ENCODE measurements at regions not wholly inside any gene's neighbourhood (a gene's known extent, or its start where the extent isn't known, plus 50 kb on each side); places are given as distances from the start of the nearest gene placed in this dataset.

DNA sequence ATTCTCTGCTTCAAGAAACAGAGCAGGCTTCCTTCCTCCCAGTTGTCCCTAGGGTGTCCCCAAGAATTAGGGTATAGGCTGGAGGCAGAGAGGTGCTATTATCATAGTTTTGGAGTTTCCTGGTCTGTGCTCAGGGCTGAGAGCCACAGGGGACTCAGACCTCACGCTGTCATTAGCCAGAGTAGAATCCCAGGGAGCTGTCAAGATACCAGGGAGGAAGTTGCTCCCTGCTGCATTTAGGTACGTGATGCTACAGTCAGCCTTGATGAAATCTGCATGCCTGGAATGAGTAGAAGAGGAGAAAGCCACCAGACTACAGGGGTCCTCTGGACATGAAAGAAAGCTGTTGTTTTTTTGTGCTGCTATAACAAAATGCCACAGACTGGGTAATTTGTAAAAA is 273.2 kb downstream of the SH3GL2 start:
- H3K4me1 ChIP-seq (ENCODE audit: control insufficient read depth, insufficient read depth, low read length) = no peaks in the 10 kb centered on the region
- ChIA-PET CTCF (no interaction called here), POLR2A (ENCODE audit: unreplicated experiment) (interaction anchor here (0.6 kb wide), 1 partner anchor 14 kb away, joined by 15 read pairs; no protein-coding TSS in a partner anchor)
- H3K14ac ChIP-seq (replicated peaks; ENCODE audit: low read depth, low read length) = no peak overlapping the region
- no peak overlapping the region for H3K56ac ChIP-seq (ENCODE audit: extremely low read depth, insufficient read depth, low read length)
- no peaks in the 10 kb centered on the region for H3K79me1 ChIP-seq (ENCODE audit: low read depth in 1 of 2, low read length in 2 of 2)
- H3K36me3 ChIP-seq (ENCODE audit: control insufficient read depth, insufficient read depth, low read length) = no peaks in the 10 kb centered on the region
- no peak overlapping the region for H3K4ac ChIP-seq (ENCODE audit: low read depth, low read length)
- no peak overlapping the region for H4K5ac ChIP-seq (ENCODE audit: low read depth, low read length)
- no peaks in the 10 kb centered on the region for H3K9me1 ChIP-seq (ENCODE audit: insufficient read depth, low read length)
- no peak overlapping the region for H3K23ac ChIP-seq (ENCODE audit: low read depth, low read length)
- TF ChIP-seq BHLHE40 (IDR thresholded peaks at IDR 0.05; ENCODE audit: low read depth, low read length) (no peak), RAD21 (IDR thresholded peaks at IDR 0.05; ENCODE audit: low read length) (no peak), RCOR1 (IDR thresholded peaks at IDR 0.05; ENCODE audit: insufficient replicate concordance, low read length) (no peak), CEBPB (IDR thresholded peaks at IDR 0.05; ENCODE audit: low read depth, low read length) (no peak), SMC3 (IDR thresholded peaks at IDR 0.05; ENCODE audit: low read depth, low read length) (no peak)
- TF ChIP-seq, protein P1, sequence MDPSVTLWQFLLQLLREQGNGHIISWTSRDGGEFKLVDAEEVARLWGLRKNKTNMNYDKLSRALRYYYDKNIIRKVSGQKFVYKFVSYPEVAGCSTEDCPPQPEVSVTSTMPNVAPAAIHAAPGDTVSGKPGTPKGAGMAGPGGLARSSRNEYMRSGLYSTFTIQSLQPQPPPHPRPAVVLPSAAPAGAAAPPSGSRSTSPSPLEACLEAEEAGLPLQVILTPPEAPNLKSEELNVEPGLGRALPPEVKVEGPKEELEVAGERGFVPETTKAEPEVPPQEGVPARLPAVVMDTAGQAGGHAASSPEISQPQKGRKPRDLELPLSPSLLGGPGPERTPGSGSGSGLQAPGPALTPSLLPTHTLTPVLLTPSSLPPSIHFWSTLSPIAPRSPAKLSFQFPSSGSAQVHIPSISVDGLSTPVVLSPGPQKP (IDR thresholded peaks at IDR 0.05; ENCODE audit: borderline replicate concordance, low read depth, low read length) = no peak
- H3K4me3 ChIP-seq (ENCODE audit: insufficient read depth, low read depth, low read length) = no peak overlapping the region
- intact Hi-C loops (cut with micrococcal nuclease) = loop anchor here (10.0 kb wide), 1 partner anchor 63 kb away; no protein-coding TSS in a partner anchor
- ATAC-seq (ENCODE audit: low read depth) = no peak
- WGBS, 2 experiments (ENCODE audit: extremely low coverage in 2 of 2, insufficient read length in 1 of 2) = 17% methylated on average over 1 of the region's 2 CpGs; no CpG with 5 or more reads in 1 of the 2 experiments
- no peaks in the 10 kb centered on the region; the same call in 1 of the 2 replicates for H3K27me3 ChIP-seq (ENCODE audit: control insufficient read depth, insufficient read depth, low read length)
- no peak overlapping the region for H3K27ac ChIP-seq (ENCODE audit: insufficient read depth, low read length)
- H2BK15ac ChIP-seq (ENCODE audit: low read depth, low read length) = no peak overlapping the region
- H3K9ac ChIP-seq (ENCODE audit: low read depth, low read length) = no peak overlapping the region
- no peak for DNase-seq
- no TSS peak for BruUV-seq (replicated peaks)
- no peak overlapping the region for H2BK5ac ChIP-seq (ENCODE audit: low read depth, low read length, poor library complexity, severe bottlenecking)
- no peaks in the 10 kb centered on the region for H3K9me3 ChIP-seq (ENCODE audit: control insufficient read depth, insufficient read depth, low read length)
- dilution Hi-C loops (cut with HindIII; ENCODE audit: low sequenced_read_pairs, unreplicated experiment) = no loop called here
- no peak overlapping the region for H2BK20ac ChIP-seq (ENCODE audit: low read depth, low read length)
- in situ Hi-C loops (cut with MboI; ENCODE audit: low sequenced_read_pairs) = no loop called here
- no peak overlapping the region for H3K18ac ChIP-seq (ENCODE audit: low read depth, low read length)
- no peak overlapping the region for H4K8ac ChIP-seq (ENCODE audit: low read depth in 2 of 2, low read length in 2 of 2)
- no peak overlapping the region for H4K91ac ChIP-seq (ENCODE audit: insufficient read depth, low read depth, low read length)
- no peak overlapping the region for H3K4me2 ChIP-seq (ENCODE audit: low read depth, low read length)
- H2AFZ ChIP-seq (replicated peaks; ENCODE audit: low read length, poor library complexity) = no peak overlapping the region
- no peak overlapping the region for H2AK5ac ChIP-seq (ENCODE audit: low read depth, low read length)
- no peak overlapping the region for H2BK120ac ChIP-seq (ENCODE audit: low read depth, low read length)
- no peaks in the 10 kb centered on the region for H4K20me1 ChIP-seq (ENCODE audit: insufficient read depth, low read length)
- no peak overlapping the region for H2AK9ac ChIP-seq (replicated peaks; ENCODE audit: low read depth, low read length, poor library complexity)
